ENCODE measurements at regions not wholly inside any gene's neighbourhood (a gene's known extent, or its start where the extent isn't known, plus 50 kb on each side); places are given as distances from the start of the nearest gene placed in this dataset.

DNA sequence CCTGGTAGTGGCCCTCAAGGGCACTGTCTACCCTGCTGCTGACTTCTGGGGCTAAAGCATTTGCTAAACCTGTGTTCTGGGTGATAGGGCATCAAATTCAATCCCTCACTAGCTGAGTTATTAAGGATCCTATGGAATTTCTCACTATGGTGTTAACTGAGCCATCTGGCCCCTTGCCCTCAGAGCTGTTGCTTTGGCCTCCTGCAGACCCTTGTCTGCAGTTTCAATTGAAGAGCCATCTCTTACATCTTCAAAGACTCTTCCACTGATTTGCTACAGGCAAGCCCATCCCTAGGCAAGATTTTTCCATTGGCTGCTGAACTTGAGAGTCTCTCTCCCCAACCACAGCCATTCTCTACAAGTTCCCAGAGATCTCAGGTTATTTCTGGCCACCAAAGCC is 418.2 kb downstream of the ZNF608 start:
- no peak overlapping the region for H3K9ac ChIP-seq
- H3K4me1 ChIP-seq (ENCODE audit: insufficient read depth): no peaks in the 10 kb centered on the region
- H3K27ac ChIP-seq: no peak overlapping the region
- DNase-seq: no peak
- H3K9me3 ChIP-seq (ENCODE audit: low read depth): no peaks in the 10 kb centered on the region
- H2AFZ ChIP-seq: no peak overlapping the region
- H3K4me3 ChIP-seq: no peak overlapping the region
- TF ChIP-seq EZH2phosphoT487 (IDR thresholded peaks at IDR 0.05; ENCODE audit: insufficient read depth, low read depth): no peak
- H3K9me2 ChIP-seq (ENCODE audit: insufficient read depth): no peaks in the 10 kb centered on the region
- no peak overlapping the region for H3K4me2 ChIP-seq (ENCODE audit: unreplicated experiment)
- no peaks in the 10 kb centered on the region for H4K20me1 ChIP-seq (ENCODE audit: insufficient read depth)
- no peaks in the 10 kb centered on the region for H3K79me2 ChIP-seq (ENCODE audit: insufficient read depth)
- in situ Hi-C loops (cut with MboI): no loop called here
- H3F3A ChIP-seq (ENCODE audit: insufficient read depth): no peaks in the 10 kb centered on the region
- H3K27me3 ChIP-seq (replicated peaks; ENCODE audit: insufficient read depth): peaks cover 34% of the 10 kb centered on the region
- no peaks in the 10 kb centered on the region; the same call in 1 of the 2 replicates for H3K36me3 ChIP-seq (ENCODE audit: low read depth)

GRCh38 chr5:124318661-124319060 is 427.8 kb downstream of the ZNF608 start:
- Histone ChIP-seq H3K36me3 (ENCODE audit: low read depth) (no peaks in the 10 kb centered on the region), H3K9ac (no peak overlapping the region), H3K4me3 (no peak overlapping the region), H4K20me1 (ENCODE audit: insufficient read depth) (no peaks in the 10 kb centered on the region), H3K4me2 (ENCODE audit: unreplicated experiment) (no peak overlapping the region), H3K79me2 (ENCODE audit: insufficient read depth) (no peaks in the 10 kb centered on the region), H3K4me1 (ENCODE audit: insufficient read depth) (no peaks in the 10 kb centered on the region), H3K27me3 (replicated peaks; ENCODE audit: insufficient read depth) (no peaks in the 10 kb centered on the region; the same call in 1 of the 2 replicates), H3K9me2 (ENCODE audit: insufficient read depth) (no peaks in the 10 kb centered on the region), H3F3A (ENCODE audit: insufficient read depth) (no peaks in the 10 kb centered on the region), H2AFZ (no peak overlapping the region), H3K27ac (no peak overlapping the region), H3K9me3 (ENCODE audit: low read depth) (no peaks in the 10 kb centered on the region)
- TF ChIP-seq EZH2 (IDR thresholded peaks at IDR 0.05; ENCODE audit: insufficient read depth, poor library complexity, severe bottlenecking) (no peak), EZH2phosphoT487 (IDR thresholded peaks at IDR 0.05; ENCODE audit: insufficient read depth, low read depth) (no peak)
- DNase-seq: no peak
- in situ Hi-C loops (cut with MboI): no loop called here
- WGBS, 2 experiments (ENCODE audit: low coverage in 1 of 2, low lambda C conversion rate in 2 of 2, missing lambda C conversion rate in 2 of 2): 83 to 92% methylated on average over 1 of the region's 1 CpG

DNA sequence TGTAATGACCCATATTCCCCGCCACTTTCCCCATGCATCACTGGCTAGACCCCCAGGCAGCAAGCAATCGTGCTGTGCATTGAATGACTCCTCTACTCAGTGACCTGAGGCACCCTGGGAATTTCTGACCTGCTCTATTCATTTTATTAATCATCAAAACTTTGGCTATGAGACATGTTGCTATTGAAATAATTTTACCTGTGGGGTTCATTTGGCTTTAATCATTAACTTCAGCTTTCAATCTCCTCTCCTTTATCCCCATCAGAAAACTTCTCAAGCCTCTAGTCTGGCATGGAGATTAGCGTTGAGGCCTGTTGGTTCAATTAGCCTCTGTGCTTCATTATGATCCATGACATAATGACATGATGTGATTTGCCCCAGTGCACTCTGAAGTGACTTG is 429.0 kb downstream of the ZNF608 start:
- no peaks in the 10 kb centered on the region for H3K9me3 ChIP-seq (ENCODE audit: low read depth)
- DNase-seq: no peak
- no peaks in the 10 kb centered on the region for H3K36me3 ChIP-seq (ENCODE audit: low read depth)
- H3K4me1 ChIP-seq (ENCODE audit: insufficient read depth): no peaks in the 10 kb centered on the region
- no peak overlapping the region for H3K27ac ChIP-seq
- H3K9me2 ChIP-seq (ENCODE audit: insufficient read depth): no peaks in the 10 kb centered on the region
- H4K20me1 ChIP-seq (ENCODE audit: insufficient read depth): no peaks in the 10 kb centered on the region
- H2AFZ ChIP-seq: no peak overlapping the region
- H3K4me2 ChIP-seq (ENCODE audit: unreplicated experiment): no peak overlapping the region
- H3K4me3 ChIP-seq: no peak overlapping the region
- in situ Hi-C loops (cut with MboI): no loop called here
- H3K9ac ChIP-seq: no peak overlapping the region
- no peaks in the 10 kb centered on the region; the same call in 1 of the 2 replicates for H3K27me3 ChIP-seq (replicated peaks; ENCODE audit: insufficient read depth)
- TF ChIP-seq EZH2 (IDR thresholded peaks at IDR 0.05; ENCODE audit: insufficient read depth, poor library complexity, severe bottlenecking): no peak
- TF ChIP-seq EZH2phosphoT487 (IDR thresholded peaks at IDR 0.05; ENCODE audit: insufficient read depth, low read depth): no peak
- WGBS, 2 experiments (ENCODE audit: low coverage in 1 of 2, low lambda C conversion rate in 2 of 2, missing lambda C conversion rate in 2 of 2): 64 to 74% methylated on average over 3 of the region's 3 CpGs
- no peaks in the 10 kb centered on the region for H3F3A ChIP-seq (ENCODE audit: insufficient read depth)
- H3K79me2 ChIP-seq (ENCODE audit: insufficient read depth): no peaks in the 10 kb centered on the region

DNA sequence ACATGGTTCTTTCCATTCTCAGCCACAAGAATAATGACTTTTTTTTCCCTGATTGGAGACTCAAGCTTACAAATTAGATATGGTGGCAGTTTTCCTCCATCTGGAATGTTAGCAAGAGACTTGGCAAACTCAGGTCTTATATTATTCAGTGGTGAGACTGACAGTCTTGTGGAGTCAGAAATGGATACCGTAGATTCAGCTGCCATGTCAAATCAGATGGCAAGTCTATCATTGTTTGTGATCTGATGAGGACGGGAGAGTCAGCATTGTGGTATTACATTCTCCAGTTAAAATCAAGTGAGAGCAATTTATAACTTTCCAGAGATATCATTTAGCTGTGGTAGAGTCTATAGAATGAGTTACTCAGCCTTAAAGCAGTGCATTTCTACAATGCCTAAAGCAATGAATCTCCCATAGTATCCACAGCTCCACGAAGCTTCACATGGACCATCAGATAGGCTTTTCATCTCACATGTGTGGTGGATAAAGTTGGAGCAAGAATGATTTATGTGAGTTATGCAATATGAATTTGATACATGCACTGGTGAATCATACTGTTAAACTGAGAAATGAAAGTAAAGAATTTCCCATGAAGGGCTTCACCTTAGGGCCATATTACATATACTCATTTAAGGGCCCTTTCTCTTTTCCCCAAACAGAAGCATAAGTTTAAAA is 430.6 kb downstream of the ZNF608 start:
- Histone ChIP-seq H2AFZ (no peak overlapping the region), H3F3A (ENCODE audit: insufficient read depth) (no peaks in the 10 kb centered on the region), H3K79me2 (ENCODE audit: insufficient read depth) (no peaks in the 10 kb centered on the region), H4K20me1 (ENCODE audit: insufficient read depth) (no peaks in the 10 kb centered on the region), H3K9ac (no peak overlapping the region), H3K4me1 (ENCODE audit: insufficient read depth) (no peaks in the 10 kb centered on the region), H3K27me3 (replicated peaks; ENCODE audit: insufficient read depth) (no peaks in the 10 kb centered on the region; the same call in 1 of the 2 replicates), H3K9me3 (ENCODE audit: low read depth) (no peaks in the 10 kb centered on the region), H3K9me2 (ENCODE audit: insufficient read depth) (no peaks in the 10 kb centered on the region), H3K36me3 (ENCODE audit: low read depth) (no peaks in the 10 kb centered on the region), H3K27ac (no peak overlapping the region), H3K4me3 (no peak overlapping the region), H3K4me2 (ENCODE audit: unreplicated experiment) (no peak overlapping the region)
- DNase-seq: peak; percentile 6
- 91 to 92% methylated on average over 3 of the region's 3 CpGs for WGBS, 2 experiments (ENCODE audit: low coverage in 1 of 2, low lambda C conversion rate in 2 of 2, missing lambda C conversion rate in 2 of 2)
- in situ Hi-C loops (cut with MboI): no loop called here
- no peak for TF ChIP-seq EZH2 (IDR thresholded peaks at IDR 0.05; ENCODE audit: insufficient read depth, poor library complexity, severe bottlenecking)
- no peak for TF ChIP-seq EZH2phosphoT487 (IDR thresholded peaks at IDR 0.05; ENCODE audit: insufficient read depth, low read depth)

DNA sequence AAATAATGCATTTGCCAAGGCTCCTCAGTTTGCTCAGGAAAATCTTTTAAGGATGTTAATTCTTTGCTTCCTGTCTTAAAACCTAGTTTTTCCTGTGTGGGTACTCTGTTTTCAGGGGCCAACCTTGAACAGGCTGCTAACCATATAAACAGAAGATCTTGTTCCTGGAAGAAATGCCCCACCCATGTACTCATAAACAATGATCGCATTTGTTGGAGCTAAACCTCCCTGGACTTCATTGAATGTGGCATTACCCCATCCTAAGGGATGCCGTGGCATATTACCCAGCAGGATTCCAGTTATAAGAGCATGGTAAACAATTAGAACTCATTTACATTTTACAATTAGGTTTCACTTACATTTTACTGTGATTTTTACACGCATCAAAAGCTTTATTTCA is 436.0 kb downstream of the ZNF608 start:
- no peaks in the 10 kb centered on the region for H4K20me1 ChIP-seq (ENCODE audit: insufficient read depth)
- no peaks in the 10 kb centered on the region for H3K4me1 ChIP-seq (ENCODE audit: insufficient read depth)
- TF ChIP-seq EZH2phosphoT487 (IDR thresholded peaks at IDR 0.05; ENCODE audit: insufficient read depth, low read depth): no peak
- TF ChIP-seq EZH2 (IDR thresholded peaks at IDR 0.05; ENCODE audit: insufficient read depth, poor library complexity, severe bottlenecking): no peak
- H3K9me3 ChIP-seq (ENCODE audit: low read depth): no peaks in the 10 kb centered on the region
- no peak overlapping the region for H3K9ac ChIP-seq
- in situ Hi-C loops (cut with MboI): no loop called here
- WGBS, 2 experiments (ENCODE audit: low coverage in 1 of 2, low lambda C conversion rate in 2 of 2, missing lambda C conversion rate in 2 of 2): 41 to 54% methylated on average over 3 of the region's 3 CpGs
- DNase-seq: peak; percentile 3
- no peaks in the 10 kb centered on the region for H3K9me2 ChIP-seq (ENCODE audit: insufficient read depth)
- H3K27me3 ChIP-seq (replicated peaks; ENCODE audit: insufficient read depth): peaks cover 7% of the 10 kb centered on the region; the same call in 1 of the 2 replicates
- H3K36me3 ChIP-seq (ENCODE audit: low read depth): no peaks in the 10 kb centered on the region
- no peak overlapping the region for H3K4me3 ChIP-seq
- H3K27ac ChIP-seq: no peak overlapping the region
- no peaks in the 10 kb centered on the region for H3F3A ChIP-seq (ENCODE audit: insufficient read depth)
- H2AFZ ChIP-seq: no peak overlapping the region
- H3K79me2 ChIP-seq (ENCODE audit: insufficient read depth): no peaks in the 10 kb centered on the region
- no peak overlapping the region for H3K4me2 ChIP-seq (ENCODE audit: unreplicated experiment)
